Epithelial cell of prostate (primary cell): ENCODE measurements at regions not wholly inside any gene's neighbourhood (a gene's known extent, or its start where the extent isn't known, plus 50 kb on each side); places are given as distances from the start of the nearest gene placed in this dataset.
A peak's percentile ranks its signal among the peaks of the same experiment; 100 is the strongest.
"Not testable (repeated sequence)": the region's sequence is repeated elsewhere in the genome, so short reads cannot be mapped to it uniquely, and the experiment has no call there.

Experiments used
- DNase-seq: peaks from one replicate; pipeline ENCODE4 v3.0.0-alpha.2; 2011; ENCODE audit warnings: low read depth, low spot score
- H3K27ac ChIP-seq: fragments of 450-650 bp; 2 replicates; pipeline ENCODE4 v1.5.1; 2017; ENCODE audit warnings: mild to moderate bottlenecking

- no peak for DNase-seq
Observed at GRCh38 chr4:159410076-159410777, 307.3 kb downstream of the RAPGEF2 start.

GRCh38 chr4:159410891-159411290 lies 308.0 kb downstream of the RAPGEF2 start:
- DNase-seq = no peak
- no peak overlapping the region for H3K27ac ChIP-seq

More at GRCh38 chr4:159410076-159410777, 307.3 kb downstream of the RAPGEF2 start:
- H3K27ac ChIP-seq = no peak overlapping the region

DNA sequence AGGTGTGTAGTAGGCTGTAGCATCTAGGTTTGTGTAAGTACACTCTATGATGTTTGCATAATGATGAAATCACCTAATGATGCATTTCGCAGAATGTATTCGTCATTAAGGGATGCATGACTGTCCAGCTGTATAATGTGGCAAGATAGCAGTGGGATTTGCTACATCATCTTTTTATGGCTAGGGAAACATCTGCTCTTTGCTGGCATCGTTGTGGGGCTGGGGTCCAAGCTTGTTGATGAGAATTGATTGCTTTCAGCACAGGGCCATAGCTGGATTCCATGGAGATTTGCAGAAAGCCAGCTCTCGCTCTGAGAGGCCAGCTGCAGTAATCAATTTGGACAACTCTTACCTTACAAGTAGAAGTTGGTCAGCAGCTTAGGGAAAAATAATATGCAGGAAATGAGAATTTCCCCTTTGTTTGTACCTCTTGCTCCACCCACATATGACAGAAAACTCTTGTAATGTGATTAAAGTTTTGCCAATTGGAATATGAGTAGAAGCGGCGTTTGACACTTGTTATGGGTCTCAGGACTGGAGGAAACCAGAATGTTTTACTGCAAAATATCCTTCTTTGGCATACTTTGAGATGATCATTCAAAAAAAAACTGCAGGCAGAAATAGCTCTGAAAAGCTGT lies 310.5 kb downstream of the RAPGEF2 start:
- no peak overlapping the region for H3K27ac ChIP-seq
- no peak for DNase-seq

GRCh38 chr4:159414305-159414704 lies 311.4 kb downstream of the RAPGEF2 start:
- no peak for DNase-seq
- H3K27ac ChIP-seq = no peak overlapping the region

GRCh38 chr4:159416073-159416472 lies 313.2 kb downstream of the RAPGEF2 start:
- DNase-seq = no peak
- no peak overlapping the region for H3K27ac ChIP-seq

DNA sequence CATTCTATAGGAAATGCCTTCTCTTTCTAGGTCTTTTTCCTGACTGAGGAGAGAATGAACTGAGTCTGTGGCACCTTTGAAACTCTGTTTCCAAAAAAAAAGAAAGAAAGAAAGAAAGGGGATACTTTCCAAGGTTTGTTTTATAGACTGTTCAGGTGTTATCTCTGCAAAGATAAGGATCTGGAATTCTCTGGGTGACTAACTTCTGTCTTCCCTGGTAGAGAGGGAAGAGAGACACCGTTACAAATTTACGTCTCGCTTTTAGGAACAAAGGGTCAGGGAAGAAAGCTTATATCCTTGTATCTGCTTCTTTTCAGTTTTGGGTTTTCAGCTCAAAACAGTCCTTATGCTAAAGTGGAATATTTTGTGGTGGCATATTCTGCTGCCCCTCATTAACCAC lies 314.1 kb downstream of the RAPGEF2 start:
- DNase-seq = no peak
- no peak overlapping the region for H3K27ac ChIP-seq

GRCh38 chr4:159420162-159421057 lies 317.5 kb downstream of the RAPGEF2 start:
- DNase-seq = no peak
- H3K27ac ChIP-seq = no peak overlapping the region

DNA sequence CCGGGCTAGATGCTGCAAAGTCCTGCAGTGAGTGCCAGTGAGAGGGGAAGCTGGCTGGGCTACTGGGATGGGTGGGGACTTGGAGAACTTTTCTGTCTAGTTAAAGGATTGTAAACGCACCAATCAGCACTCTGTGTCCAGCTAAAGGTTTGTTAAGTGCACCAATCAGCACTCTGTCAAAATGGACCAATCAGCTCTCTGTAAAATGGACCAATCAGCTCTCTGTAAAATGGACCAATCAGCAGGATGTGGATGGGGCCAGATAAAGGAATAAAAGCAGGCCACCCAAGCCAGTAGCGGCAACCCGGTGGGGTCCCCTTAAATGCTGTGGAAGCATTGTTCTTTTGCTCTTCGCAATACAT lies 318.2 kb downstream of the RAPGEF2 start:
- not testable (repeated sequence) for H3K27ac ChIP-seq, DNase-seq

GRCh38 chr4:159422019-159422418 lies 319.1 kb downstream of the RAPGEF2 start:
- no peak overlapping the region for H3K27ac ChIP-seq
- no peak for DNase-seq

DNA sequence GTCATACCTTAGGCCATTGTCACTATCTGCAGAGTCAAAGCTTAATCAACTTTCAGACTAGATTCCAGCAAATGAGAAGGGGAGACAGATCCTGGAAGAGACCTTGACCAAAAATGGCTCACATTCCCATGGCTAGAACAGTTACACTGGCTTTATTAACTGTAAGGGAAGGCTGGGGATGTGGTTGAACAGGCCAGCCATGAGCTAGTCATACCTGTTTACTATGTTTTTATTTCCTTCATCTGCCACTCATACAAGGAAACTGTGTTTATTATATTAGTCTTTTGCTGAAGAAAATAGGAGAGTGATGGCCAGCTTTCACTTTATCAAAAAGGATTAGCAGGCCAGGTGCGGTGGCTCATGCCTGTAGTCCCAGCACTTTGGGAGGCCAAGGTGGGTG lies 319.7 kb downstream of the RAPGEF2 start:
- no peak overlapping the region for H3K27ac ChIP-seq
- no peak for DNase-seq

- H3K27ac ChIP-seq = no peak overlapping the region
- no peak for DNase-seq
Observed at GRCh38 chr4:159425737-159426305, 322.9 kb downstream of the RAPGEF2 start.

DNA sequence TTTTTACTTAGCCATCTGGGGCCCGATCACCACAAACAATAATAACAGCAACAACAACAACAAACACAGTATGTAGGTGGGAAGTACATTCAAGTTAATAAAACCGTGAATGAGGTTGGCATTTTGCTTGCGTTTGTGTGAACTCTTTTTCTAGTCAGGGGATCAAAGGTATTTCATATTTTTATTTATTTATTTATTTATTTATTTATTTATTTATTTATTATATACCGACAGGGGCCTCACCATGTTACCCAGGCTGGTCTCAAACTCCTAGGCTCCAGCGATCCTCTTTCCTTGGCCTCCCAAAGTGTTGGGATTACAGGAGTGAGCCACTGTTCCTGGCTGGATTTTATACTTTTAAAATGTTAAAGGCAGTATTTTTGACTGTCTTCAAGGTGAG lies 325.4 kb downstream of the RAPGEF2 start:
- DNase-seq = no peak
- H3K27ac ChIP-seq = no peak overlapping the region

DNA sequence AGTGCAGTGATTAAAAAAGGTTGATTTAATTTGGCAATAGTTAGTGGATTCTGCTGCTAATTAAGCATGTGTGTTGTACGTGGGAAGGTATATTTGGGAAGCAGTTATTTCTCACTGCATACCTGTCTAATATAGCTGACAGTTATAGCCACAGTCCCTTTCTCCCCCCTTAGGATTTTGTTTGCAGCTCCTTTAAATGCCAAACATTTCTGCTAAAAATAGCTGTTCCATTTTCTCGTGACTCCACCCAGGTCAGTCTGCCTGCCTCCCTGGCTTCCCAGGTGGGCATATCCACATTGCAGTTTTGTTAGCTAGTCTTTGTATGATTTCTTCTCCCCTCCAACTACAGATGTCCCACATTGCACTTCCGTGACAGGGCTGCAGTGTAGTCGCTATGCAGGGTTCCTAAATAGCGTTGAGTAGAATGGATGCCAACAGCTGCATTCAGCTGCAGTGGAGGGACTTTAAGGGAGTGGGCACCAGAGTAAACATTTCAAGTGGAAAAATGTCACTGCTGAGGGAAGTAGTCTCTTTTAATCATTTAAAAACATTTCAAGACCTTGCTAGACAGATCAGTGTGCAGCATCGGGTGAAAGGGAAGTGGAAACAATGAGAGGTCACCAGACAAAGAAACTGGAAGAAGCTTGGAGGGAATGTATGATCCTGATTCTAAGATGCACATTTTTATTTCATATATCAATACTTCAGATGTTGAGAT lies 326.3 kb downstream of the RAPGEF2 start:
- no peak overlapping the region for H3K27ac ChIP-seq
- no peak for DNase-seq

GRCh38 chr4:159429693-159430035 lies 326.8 kb downstream of the RAPGEF2 start:
- H3K27ac ChIP-seq = no peak overlapping the region
- DNase-seq = no peak

DNA sequence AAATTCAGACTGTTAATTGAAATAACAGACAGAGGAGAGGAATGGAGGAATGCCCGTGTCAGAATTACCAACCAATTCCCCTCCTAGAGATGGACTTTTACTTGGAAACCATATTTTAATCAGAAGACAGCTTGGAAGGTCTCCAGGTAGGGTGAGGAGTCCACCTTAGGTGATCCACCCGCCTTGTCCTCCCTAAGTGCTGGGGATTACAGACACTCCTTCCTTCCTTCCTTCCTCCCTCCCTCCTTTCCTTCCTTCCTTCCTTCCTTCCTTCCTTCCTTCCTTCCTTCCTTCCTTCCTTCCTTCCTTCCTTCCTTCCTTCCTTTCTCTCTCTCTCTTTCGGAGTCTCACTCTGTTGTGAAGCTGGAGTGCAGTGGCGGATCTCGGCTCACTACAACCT lies 328.0 kb downstream of the RAPGEF2 start:
- no peak overlapping the region for H3K27ac ChIP-seq
- no peak for DNase-seq

DNA sequence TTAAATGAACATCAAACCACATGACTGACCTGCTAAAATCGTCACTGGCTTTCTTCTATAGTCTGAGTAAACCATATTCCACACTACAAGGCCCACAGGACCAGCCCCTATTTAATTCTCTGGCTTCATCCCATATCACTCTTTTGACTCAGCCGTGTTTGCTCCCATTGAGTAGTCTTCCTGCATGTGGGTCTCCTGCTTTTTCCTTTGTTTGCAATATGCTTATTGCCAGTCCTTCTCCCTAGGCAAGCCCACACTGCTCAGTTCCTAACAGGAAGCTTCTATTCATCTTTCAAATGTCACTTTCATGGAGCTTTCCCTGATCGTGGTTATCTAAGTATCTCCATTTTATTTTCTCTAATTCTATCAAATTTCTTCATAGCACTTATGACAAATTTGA lies 329.6 kb downstream of the RAPGEF2 start:
- H3K27ac ChIP-seq = no peak overlapping the region
- DNase-seq = no peak

GRCh38 chr4:159433337-159433736 lies 330.5 kb downstream of the RAPGEF2 start:
- H3K27ac ChIP-seq = no peak overlapping the region
- DNase-seq = no peak

- peak; percentile 52 for DNase-seq
- H3K27ac ChIP-seq = peak overlapping the region; percentile 64
Observed at GRCh38 chr4:159434114-159434870, 331.4 kb downstream of the RAPGEF2 start.

GRCh38 chr4:159434871-159435241 lies 332.0 kb downstream of the RAPGEF2 start:
- no peak for DNase-seq

More at GRCh38 chr4:159434871-159435241, 332.0 kb downstream of the RAPGEF2 start:
- H3K27ac ChIP-seq = peak overlapping the region; percentile 64
